ENCODE measurements at regions not wholly inside any gene's neighbourhood (a gene's known extent, or its start where the extent isn't known, plus 50 kb on each side); places are given as distances from the start of the nearest gene placed in this dataset.

- no peaks in the 10 kb centered on the region for H3K9me3 Mint-ChIP-seq
- H3K4me3 Mint-ChIP-seq = no peak overlapping the region
- H3K27me3 Mint-ChIP-seq (ENCODE audit: insufficient read depth) = peaks cover 2% of the 10 kb centered on the region; the same call in 1 of the 2 replicates
- no peak overlapping the region for H3K27ac Mint-ChIP-seq
- no peak for TF ChIP-seq CTCF (IDR thresholded peaks at IDR 0.05)
- peak; percentile 69 for DNase-seq
- no peaks in the 10 kb centered on the region for H3K36me3 Mint-ChIP-seq (ENCODE audit: low read depth)
- H3K4me1 Mint-ChIP-seq (ENCODE audit: low read depth) = peaks cover 6% of the 10 kb centered on the region
Observed at GRCh38 chr21:16587141-16587581, 857.4 kb downstream of the USP25 start.

GRCh38 chr21:16587681-16588375 is 858.0 kb downstream of the USP25 start:
- H3K4me1 Mint-ChIP-seq (ENCODE audit: low read depth) = peaks cover 6% of the 10 kb centered on the region
- no peak overlapping the region for H3K27ac Mint-ChIP-seq
- no peak overlapping the region for H3K4me3 Mint-ChIP-seq
- H3K27me3 Mint-ChIP-seq (ENCODE audit: insufficient read depth) = peaks cover 2% of the 10 kb centered on the region; the same call in 1 of the 2 replicates
- H3K9me3 Mint-ChIP-seq = no peaks in the 10 kb centered on the region
- peak; percentile 47 for DNase-seq
- H3K36me3 Mint-ChIP-seq (ENCODE audit: low read depth) = no peaks in the 10 kb centered on the region
- no peak for TF ChIP-seq CTCF (IDR thresholded peaks at IDR 0.05)

GRCh38 chr21:16588433-16588860 is 858.7 kb downstream of the USP25 start:
- H3K27me3 Mint-ChIP-seq (ENCODE audit: insufficient read depth) = peaks cover 1% of the 10 kb centered on the region; the same call in 1 of the 2 replicates
- no peaks in the 10 kb centered on the region for H3K9me3 Mint-ChIP-seq
- peak; percentile 89 for DNase-seq
- no peak for TF ChIP-seq CTCF (IDR thresholded peaks at IDR 0.05)
- H3K36me3 Mint-ChIP-seq (ENCODE audit: low read depth) = no peaks in the 10 kb centered on the region
- H3K4me3 Mint-ChIP-seq = no peak overlapping the region
- H3K4me1 Mint-ChIP-seq (ENCODE audit: low read depth) = peaks cover 4% of the 10 kb centered on the region
- H3K27ac Mint-ChIP-seq = no peak overlapping the region

- Mint-ChIP-seq H3K27me3 (ENCODE audit: insufficient read depth) (no peaks in the 10 kb centered on the region), H3K4me1 (ENCODE audit: low read depth) (peaks cover 4% of the 10 kb centered on the region), H3K36me3 (ENCODE audit: low read depth) (no peaks in the 10 kb centered on the region), H3K27ac (no peak overlapping the region; the same call in 1 of the 2 replicates), H3K4me3 (no peak overlapping the region), H3K9me3 (no peaks in the 10 kb centered on the region)
- no peak for TF ChIP-seq CTCF (IDR thresholded peaks at IDR 0.05)
- no peak for DNase-seq
Observed at GRCh38 chr21:16589006-16589898, 859.5 kb downstream of the USP25 start.

- DNase-seq = no peak
- H3K4me1 Mint-ChIP-seq (ENCODE audit: low read depth) = peaks cover 11% of the 10 kb centered on the region
- H3K9me3 Mint-ChIP-seq = no peaks in the 10 kb centered on the region
- no peak for TF ChIP-seq CTCF (IDR thresholded peaks at IDR 0.05)
- H3K36me3 Mint-ChIP-seq (ENCODE audit: low read depth) = no peaks in the 10 kb centered on the region
- H3K4me3 Mint-ChIP-seq = 0 out of 2 replicates have a peak overlapping the region, but pooled peaks have one; percentile 3
- no peak overlapping the region; the same call in 1 of the 2 replicates for H3K27ac Mint-ChIP-seq
- H3K27me3 Mint-ChIP-seq (ENCODE audit: insufficient read depth) = no peaks in the 10 kb centered on the region
Observed at GRCh38 chr21:16590186-16590585, 860.4 kb downstream of the USP25 start.

Data from HFFc6 (cell line).